GM12878 (cell line): ENCODE measurements at regions not wholly inside any gene's neighbourhood (a gene's known extent, or its start where the extent isn't known, plus 50 kb on each side); places are given as distances from the start of the nearest gene placed in this dataset.

Experiments used
- BHLHE40 ChIP-seq, 2 experiments: fragments of 450-650 bp in 1 of 2; IDR thresholded peaks; 2 replicates each; pipeline ENCODE4 v1.6.1; 2011 to 2017; ENCODE audit warnings: low read depth in 2 of 2, borderline replicate concordance in 1 of 2, improper control_type of control experiment in 1 of 2, low read length in 1 of 2, mild to moderate bottlenecking in 1 of 2
- DPF2 ChIP-seq: fragments of 450-650 bp; IDR thresholded peaks from 2 replicates; pipeline ENCODE4 v1.6.1; 2017; ENCODE audit warnings: mild to moderate bottlenecking
- GATAD2B ChIP-seq: fragments of 450-650 bp; conservative IDR thresholded peaks from 2 replicates; pipeline ENCODE4 v1.6.1; 2017; ENCODE audit warnings: low read depth, mild to moderate bottlenecking, moderate library complexity
- HCFC1 ChIP-seq: fragments of 150-350 bp; IDR thresholded peaks from 2 replicates; pipeline ENCODE4 v1.6.1; 2014; ENCODE audit warnings: low read length
- IRF4 ChIP-seq: IDR thresholded peaks from 2 replicates; pipeline ENCODE4 v1.6.1; 2011; ENCODE audit warnings: low read depth, low read length
- MLLT1 ChIP-seq: fragments of 450-650 bp; IDR thresholded peaks from 2 replicates; pipeline ENCODE4 v1.6.1; 2016; ENCODE audit warnings: mild to moderate bottlenecking
- PAX5 ChIP-seq: IDR thresholded peaks from 2 replicates; pipeline ENCODE4 v1.6.1; 2011; ENCODE audit warnings: low read depth, low read length, borderline replicate concordance
- RELA ChIP-seq: fragments of 450-650 bp; IDR thresholded peaks from 2 replicates; pipeline ENCODE4 v1.8.0; 2014; ENCODE audit warnings: borderline replicate concordance; ENCODE audit not compliant: partially characterized antibody
- RUNX3 ChIP-seq: IDR thresholded peaks from 2 replicates; pipeline ENCODE4 v1.6.1; 2012; ENCODE audit warnings: low read length, inconsistent platforms
- SMC3 ChIP-seq: IDR thresholded peaks from 2 replicates; pipeline ENCODE4 v1.6.1; 2011; ENCODE audit warnings: low read length, improper control_type of control experiment, borderline replicate concordance
- SP1 ChIP-seq: IDR thresholded peaks from one replicate; pipeline ENCODE4 v1.6.1; 2011; ENCODE audit warnings: low read depth, low read length
- SREBF2 ChIP-seq: IDR thresholded peaks from 2 replicates; pipeline ENCODE4 v1.6.1; 2012; ENCODE audit warnings: mild to moderate bottlenecking, low read length
- SRF ChIP-seq, 2 experiments: IDR thresholded peaks; 2 replicates each; pipeline ENCODE4 v1.6.1; 2011; ENCODE audit warnings: low read depth in 2 of 2, low read length in 2 of 2, mild to moderate bottlenecking in 1 of 2, moderate library complexity in 1 of 2
- SUPT20H ChIP-seq: IDR thresholded peaks from 2 replicates; pipeline ENCODE4 v1.6.1; 2011; ENCODE audit warnings: low read depth, mild to moderate bottlenecking, low read length, moderate library complexity, borderline replicate concordance; ENCODE audit not compliant: control insufficient read depth
- TF ChIP-seq, protein P1 (sequence below): fragments of 450-650 bp; IDR thresholded peaks from 2 replicates; pipeline ENCODE4 v1.6.1; 2016; ENCODE audit warnings: mild to moderate bottlenecking
- TF ChIP-seq, protein P2 (sequence below): fragments of 150-350 bp; IDR thresholded peaks from 2 replicates; pipeline ENCODE4 v1.6.1; 2016; ENCODE audit warnings: low read depth, low read length

GRCh38 chr3:78402720-78403119 is 1362.8 kb downstream of the ROBO2 start (continued):
- TF ChIP-seq, protein P1, sequence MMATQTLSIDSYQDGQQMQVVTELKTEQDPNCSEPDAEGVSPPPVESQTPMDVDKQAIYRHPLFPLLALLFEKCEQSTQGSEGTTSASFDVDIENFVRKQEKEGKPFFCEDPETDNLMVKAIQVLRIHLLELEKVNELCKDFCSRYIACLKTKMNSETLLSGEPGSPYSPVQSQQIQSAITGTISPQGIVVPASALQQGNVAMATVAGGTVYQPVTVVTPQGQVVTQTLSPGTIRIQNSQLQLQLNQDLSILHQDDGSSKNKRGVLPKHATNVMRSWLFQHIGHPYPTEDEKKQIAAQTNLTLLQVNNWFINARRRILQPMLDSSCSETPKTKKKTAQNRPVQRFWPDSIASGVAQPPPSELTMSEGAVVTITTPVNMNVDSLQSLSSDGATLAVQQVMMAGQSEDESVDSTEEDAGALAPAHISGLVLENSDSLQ = no peak
- TF ChIP-seq HCFC1 (no peak), SRF (IDR thresholded peaks at IDR 0.05; ENCODE audit: low read depth in 2 of 2, low read length in 2 of 2) (no peak), SUPT20H (no peak), RELA (no peak), SP1 (no peak), RUNX3 (no peak), BHLHE40 (IDR thresholded peaks at IDR 0.05; ENCODE audit: borderline replicate concordance in 1 of 2, low read depth in 2 of 2, low read length in 1 of 2) (no peak), GATAD2B (no peak), SMC3 (no peak), PAX5 (no peak), DPF2 (no peak), SREBF2 (no peak), MLLT1 (no peak), IRF4 (no peak)
- TF ChIP-seq, protein P2, sequence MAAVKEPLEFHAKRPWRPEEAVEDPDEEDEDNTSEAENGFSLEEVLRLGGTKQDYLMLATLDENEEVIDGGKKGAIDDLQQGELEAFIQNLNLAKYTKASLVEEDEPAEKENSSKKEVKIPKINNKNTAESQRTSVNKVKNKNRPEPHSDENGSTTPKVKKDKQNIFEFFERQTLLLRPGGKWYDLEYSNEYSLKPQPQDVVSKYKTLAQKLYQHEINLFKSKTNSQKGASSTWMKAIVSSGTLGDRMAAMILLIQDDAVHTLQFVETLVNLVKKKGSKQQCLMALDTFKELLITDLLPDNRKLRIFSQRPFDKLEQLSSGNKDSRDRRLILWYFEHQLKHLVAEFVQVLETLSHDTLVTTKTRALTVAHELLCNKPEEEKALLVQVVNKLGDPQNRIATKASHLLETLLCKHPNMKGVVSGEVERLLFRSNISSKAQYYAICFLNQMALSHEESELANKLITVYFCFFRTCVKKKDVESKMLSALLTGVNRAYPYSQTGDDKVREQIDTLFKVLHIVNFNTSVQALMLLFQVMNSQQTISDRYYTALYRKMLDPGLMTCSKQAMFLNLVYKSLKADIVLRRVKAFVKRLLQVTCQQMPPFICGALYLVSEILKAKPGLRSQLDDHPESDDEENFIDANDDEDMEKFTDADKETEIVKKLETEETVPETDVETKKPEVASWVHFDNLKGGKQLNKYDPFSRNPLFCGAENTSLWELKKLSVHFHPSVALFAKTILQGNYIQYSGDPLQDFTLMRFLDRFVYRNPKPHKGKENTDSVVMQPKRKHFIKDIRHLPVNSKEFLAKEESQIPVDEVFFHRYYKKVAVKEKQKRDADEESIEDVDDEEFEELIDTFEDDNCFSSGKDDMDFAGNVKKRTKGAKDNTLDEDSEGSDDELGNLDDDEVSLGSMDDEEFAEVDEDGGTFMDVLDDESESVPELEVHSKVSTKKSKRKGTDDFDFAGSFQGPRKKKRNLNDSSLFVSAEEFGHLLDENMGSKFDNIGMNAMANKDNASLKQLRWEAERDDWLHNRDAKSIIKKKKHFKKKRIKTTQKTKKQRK = no peak
